Panc1 (cell line): ENCODE measurements at regions not wholly inside any gene's neighbourhood (a gene's known extent, or its start where the extent isn't known, plus 50 kb on each side); places are given as distances from the start of the nearest gene placed in this dataset.
"Not testable (repeated sequence)": the region's sequence is repeated elsewhere in the genome, so short reads cannot be mapped to it uniquely, and the experiment has no call there.

Experiments used
- ATAC-seq: fragments of 200-7000 bp; cut with Tn5 transposase; 2 replicates; pipeline ENCODE4 v1.9.1; 2020; ENCODE audit warnings: mild to moderate bottlenecking, moderate library complexity
- BruUV-seq: library from RNA; stranded (reverse); fragments of 400-500 nt; replicated peaks from 2 replicates; lab custom pipeline; 2021; lab: Mats Ljungman, UMichigan
- CTCF ChIA-PET: fragments of 300-600 bp; sonication (Branson Sonifier 250); formaldehyde crosslinking; loops from one replicate; lab custom pipeline; 2022; ENCODE audit warnings: antibody characterized with exemption; lab: Charles Lee
- POLR2A ChIA-PET: fragments of 300-600 bp; sonication (Branson Sonifier 250); formaldehyde crosslinking; loops from one replicate; lab custom pipeline; 2022; ENCODE audit warnings: antibody characterized with exemption; lab: Charles Lee
- DNase-seq: peaks from one replicate; pipeline ENCODE4 v3.0.0-alpha.2; 2010; ENCODE audit warnings: low read depth, low spot score
- H3K27ac ChIP-seq: 2 replicates; pipeline ENCODE4 v1.5.1; 2011; ENCODE audit warnings: mild to moderate bottlenecking, low read length, inconsistent platforms
- H3K27me3 ChIP-seq: fragments of 200-500 bp; sonication (Bioruptor generic); 2 replicates; pipeline ENCODE4 v1.6.0; 2014; ENCODE audit warnings: low read length, inconsistent platforms; ENCODE audit not compliant: control insufficient read depth, insufficient read depth
- H3K36me3 ChIP-seq: fragments of 200-500 bp; sonication (Bioruptor generic); 2 replicates; pipeline ENCODE4 v1.5.1; 2014; ENCODE audit warnings: inconsistent platforms, mild to moderate bottlenecking, low read length, moderate library complexity; ENCODE audit not compliant: control insufficient read depth, insufficient read depth
- H3K4me1 ChIP-seq: 2 replicates; pipeline ENCODE4 v1.5.1; 2011; ENCODE audit warnings: inconsistent platforms, mild to moderate bottlenecking, low read length, moderate library complexity; ENCODE audit not compliant: control insufficient read depth, insufficient read depth
- H3K4me3 ChIP-seq, 2 experiments: 2 replicates each; pipeline ENCODE4 v1.5.1; 2011 to 2012; ENCODE audit warnings: low read depth in 2 of 2, low read length in 2 of 2, mild to moderate bottlenecking in 2 of 2, inconsistent platforms in 1 of 2, moderate library complexity in 1 of 2
- H3K9me3 ChIP-seq: fragments of 200-500 bp; sonication (Bioruptor generic); 2 replicates; pipeline ENCODE4 v1.5.1; 2014; ENCODE audit warnings: low read depth, mild to moderate bottlenecking, inconsistent platforms, low read length, moderate library complexity; ENCODE audit not compliant: control insufficient read depth, insufficient read depth
- CTCF ChIP-seq: fragments of 450-650 bp; IDR thresholded peaks from 2 replicates; pipeline ENCODE4 v1.5.1; 2017; ENCODE audit warnings: mild to moderate bottlenecking
- POLR2AphosphoS5 ChIP-seq: IDR thresholded peaks from 2 replicates; pipeline ENCODE4 v1.6.1; 2012; ENCODE audit warnings: mild to moderate bottlenecking, low read depth, low read length, moderate library complexity
- SIN3A ChIP-seq: IDR thresholded peaks from 2 replicates; pipeline ENCODE4 v1.6.1; 2012; ENCODE audit warnings: low read depth, mild to moderate bottlenecking, low read length, moderate library complexity, borderline replicate concordance; ENCODE audit not compliant: insufficient read depth
- TCF7L2 ChIP-seq: IDR thresholded peaks from 2 replicates; pipeline ENCODE4 v1.6.1; 2011; ENCODE audit warnings: mild to moderate bottlenecking, low read depth, low read length, inconsistent platforms
- in situ Hi-C: cut with HindIII; loops from 2 replicates; pipeline ENCODE4 v1.10.0; 2016; ENCODE audit warnings: low sequenced_read_pairs, low pct_unique_long_range_greater_than_20kb
- intact Hi-C: fragments of 100-400 bp; cut with micrococcal nuclease; formaldehyde crosslinking; loops from one replicate; pipeline ENCODE4 v1.10.0; 2022; ENCODE audit not compliant: unreplicated experiment
- TF ChIP-seq, protein P1 (sequence below), 2 experiments: IDR thresholded peaks; 2 replicates each; pipeline ENCODE4 v1.6.1; 2011 to 2012; ENCODE audit warnings: low read depth in 2 of 2, control low read depth in 1 of 2, low read length in 1 of 2, mild to moderate bottlenecking in 1 of 2, moderate library complexity in 1 of 2; ENCODE audit not compliant: insufficient read depth in 1 of 2

DNA sequence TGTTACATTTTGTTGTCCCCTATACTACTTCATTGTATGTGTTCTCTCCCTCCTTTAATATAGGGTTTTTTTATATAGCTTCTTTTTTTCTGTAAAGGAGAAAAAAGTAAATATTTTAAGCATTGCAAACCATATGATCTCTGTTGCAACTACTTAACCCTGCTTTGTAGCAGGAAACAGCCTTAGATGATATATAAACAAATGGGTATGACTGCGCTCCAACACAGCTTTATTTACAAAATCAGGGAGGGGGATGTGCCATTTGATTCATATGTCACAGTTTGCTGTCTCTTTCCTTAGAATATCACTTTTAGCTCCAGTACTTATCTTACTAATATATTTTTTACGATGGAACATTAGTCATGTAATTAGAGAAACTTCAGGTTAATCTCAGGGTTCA is 155.2 kb upstream of the GNAI1 start:
- Histone ChIP-seq H3K4me3 (no peak overlapping the region), H3K27ac (no peak overlapping the region), H3K4me1 (no peaks in the 10 kb centered on the region), H3K36me3 (no peaks in the 10 kb centered on the region), H3K9me3 (no peaks in the 10 kb centered on the region), H3K27me3 (no peaks in the 10 kb centered on the region)
- ATAC-seq (no peak), DNase-seq (no peak)
- POLR2A ChIA-PET, result no interaction called here
- BruUV-seq, result no TSS peak
- TF ChIP-seq CTCF (no peak), SIN3A (no peak)
- in situ Hi-C loops, result no loop called here
- CTCF ChIA-PET, result interaction anchor here (0.6 kb wide), 1 partner anchor 913 kb away, joined by 4 read pairs; no protein-coding TSS in a partner anchor
- intact Hi-C loops, result no loop called here

- TF ChIP-seq SIN3A (no peak), TCF7L2 (no peak), CTCF (no peak), POLR2AphosphoS5 (no peak)
- TF ChIP-seq, protein P1, sequence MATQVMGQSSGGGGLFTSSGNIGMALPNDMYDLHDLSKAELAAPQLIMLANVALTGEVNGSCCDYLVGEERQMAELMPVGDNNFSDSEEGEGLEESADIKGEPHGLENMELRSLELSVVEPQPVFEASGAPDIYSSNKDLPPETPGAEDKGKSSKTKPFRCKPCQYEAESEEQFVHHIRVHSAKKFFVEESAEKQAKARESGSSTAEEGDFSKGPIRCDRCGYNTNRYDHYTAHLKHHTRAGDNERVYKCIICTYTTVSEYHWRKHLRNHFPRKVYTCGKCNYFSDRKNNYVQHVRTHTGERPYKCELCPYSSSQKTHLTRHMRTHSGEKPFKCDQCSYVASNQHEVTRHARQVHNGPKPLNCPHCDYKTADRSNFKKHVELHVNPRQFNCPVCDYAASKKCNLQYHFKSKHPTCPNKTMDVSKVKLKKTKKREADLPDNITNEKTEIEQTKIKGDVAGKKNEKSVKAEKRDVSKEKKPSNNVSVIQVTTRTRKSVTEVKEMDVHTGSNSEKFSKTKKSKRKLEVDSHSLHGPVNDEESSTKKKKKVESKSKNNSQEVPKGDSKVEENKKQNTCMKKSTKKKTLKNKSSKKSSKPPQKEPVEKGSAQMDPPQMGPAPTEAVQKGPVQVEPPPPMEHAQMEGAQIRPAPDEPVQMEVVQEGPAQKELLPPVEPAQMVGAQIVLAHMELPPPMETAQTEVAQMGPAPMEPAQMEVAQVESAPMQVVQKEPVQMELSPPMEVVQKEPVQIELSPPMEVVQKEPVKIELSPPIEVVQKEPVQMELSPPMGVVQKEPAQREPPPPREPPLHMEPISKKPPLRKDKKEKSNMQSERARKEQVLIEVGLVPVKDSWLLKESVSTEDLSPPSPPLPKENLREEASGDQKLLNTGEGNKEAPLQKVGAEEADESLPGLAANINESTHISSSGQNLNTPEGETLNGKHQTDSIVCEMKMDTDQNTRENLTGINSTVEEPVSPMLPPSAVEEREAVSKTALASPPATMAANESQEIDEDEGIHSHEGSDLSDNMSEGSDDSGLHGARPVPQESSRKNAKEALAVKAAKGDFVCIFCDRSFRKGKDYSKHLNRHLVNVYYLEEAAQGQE (IDR thresholded peaks at IDR 0.05; ENCODE audit: insufficient read depth in 1 of 2, low read depth in 2 of 2, low read length in 1 of 2), result no peak
- Histone ChIP-seq H3K27me3 (no peaks in the 10 kb centered on the region), H3K27ac (no peak overlapping the region), H3K4me3 (no peak overlapping the region), H3K4me1 (no peaks in the 10 kb centered on the region), H3K9me3 (no peaks in the 10 kb centered on the region), H3K36me3 (no peaks in the 10 kb centered on the region)
- intact Hi-C loops (no loop called here), in situ Hi-C loops (no loop called here)
- BruUV-seq, result no TSS peak
- ChIA-PET POLR2A (no interaction called here), CTCF (no interaction called here)
- ATAC-seq (no peak), DNase-seq (no peak)
Measured at GRCh38 chr7:79977481-79977880, 157.2 kb upstream of the GNAI1 start.

DNA sequence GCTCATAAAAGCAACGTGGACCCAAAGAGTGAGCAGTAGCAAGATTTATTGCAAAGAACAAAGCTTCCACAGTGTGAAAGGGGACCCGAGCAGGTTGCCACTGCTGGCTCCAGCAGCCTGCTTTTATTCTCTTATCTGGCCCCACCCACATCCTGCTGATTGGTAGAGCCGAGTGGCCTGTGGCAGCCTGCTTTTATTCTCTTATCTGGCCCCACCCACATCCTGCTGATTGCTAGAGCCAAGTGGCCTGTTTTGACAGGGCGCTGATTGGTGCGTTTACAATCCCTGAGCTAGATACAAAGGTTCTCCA is 158.0 kb upstream of the GNAI1 start:
- intact Hi-C loops, H3K4me3 ChIP-seq, H3K4me1 ChIP-seq, H3K36me3 ChIP-seq, BruUV-seq, ATAC-seq, CTCF ChIA-PET, H3K27me3 ChIP-seq, H3K27ac ChIP-seq, in situ Hi-C loops, DNase-seq, POLR2A ChIA-PET, H3K9me3 ChIP-seq: not testable (repeated sequence)

GRCh38 chr7:79975986-79976710 is 158.5 kb upstream of the GNAI1 start:
- ATAC-seq, DNase-seq, H3K4me1 ChIP-seq, H3K4me3 ChIP-seq, POLR2A ChIA-PET, BruUV-seq, H3K9me3 ChIP-seq, H3K36me3 ChIP-seq, intact Hi-C loops, CTCF ChIA-PET, H3K27me3 ChIP-seq, H3K27ac ChIP-seq, in situ Hi-C loops: not testable (repeated sequence)
